PC-3 (cell line): ENCODE measurements at regions not wholly inside any gene's neighbourhood (a gene's known extent, or its start where the extent isn't known, plus 50 kb on each side); places are given as distances from the start of the nearest gene placed in this dataset.

Experiments
- ATAC-seq: fragments of 200-7000 bp; cut with Tn5 transposase; 2 replicates; pipeline ENCODE4 v1.9.1; 2020; ENCODE audit warnings: mild to moderate bottlenecking, moderate library complexity
- BruUV-seq: library from RNA; stranded (reverse); fragments of 400-500 nt; replicated peaks from 2 replicates; lab custom pipeline; 2021; lab: Mats Ljungman, UMichigan
- CTCF ChIA-PET: fragments of 300-600 bp; sonication (Branson Sonifier 250); formaldehyde crosslinking; loops from one replicate; lab custom pipeline; 2022; ENCODE audit warnings: antibody characterized with exemption; lab: Charles Lee
- POLR2A ChIA-PET: fragments of 300-600 bp; sonication (Branson Sonifier 250); formaldehyde crosslinking; loops from one replicate; lab custom pipeline; 2022; ENCODE audit warnings: antibody characterized with exemption; ENCODE audit not compliant: unreplicated experiment; lab: Charles Lee
- DNase-seq: peaks from one replicate; pipeline ENCODE4 v3.0.0-alpha.2; 2015
- H2AFZ ChIP-seq: fragments of 300-600 bp; sonication (generic); 2 replicates; pipeline ENCODE4 v1.6.0; 2016; ENCODE audit warnings: antibody characterized with exemption, low read length
- H3F3A ChIP-seq: fragments of 300-600 bp; sonication (generic); one replicate; pipeline ENCODE4 v1.6.0; 2017; ENCODE audit warnings: antibody characterized with exemption, low read length, control low read depth, mild to moderate bottlenecking; ENCODE audit not compliant: unreplicated experiment
- H3K27ac ChIP-seq: fragments of 300-600 bp; sonication (generic); 2 replicates; pipeline ENCODE4 v1.5.1; 2016; ENCODE audit warnings: mild to moderate bottlenecking, low read length
- H3K27me3 ChIP-seq: fragments of 300-600 bp; sonication (generic); 2 replicates; pipeline ENCODE4 v1.6.1; 2016; ENCODE audit warnings: low read length, mixed read lengths
- H3K36me3 ChIP-seq: fragments of 300-600 bp; sonication (generic); 2 replicates; pipeline ENCODE4 v1.6.1; 2016; ENCODE audit warnings: low read depth, mixed run types, low read length, mixed read lengths
- H3K4me1 ChIP-seq: fragments of 300-600 bp; sonication (generic); 2 replicates; pipeline ENCODE4 v1.5.1; 2016; ENCODE audit warnings: low read length; ENCODE audit not compliant: insufficient read depth
- H3K4me2 ChIP-seq: fragments of 300-600 bp; sonication (generic); 2 replicates; pipeline ENCODE4 v1.6.0; 2016; ENCODE audit warnings: low read length
- H3K4me3 ChIP-seq: fragments of 300-600 bp; sonication (generic); 2 replicates; pipeline ENCODE4 v1.5.1; 2016; ENCODE audit warnings: mild to moderate bottlenecking, low read length, mixed read lengths
- H3K79me2 ChIP-seq: fragments of 300-600 bp; sonication (generic); 2 replicates; pipeline ENCODE4 v1.6.1; 2017; ENCODE audit warnings: low read length, mixed read lengths
- H3K9ac ChIP-seq: fragments of 300-600 bp; sonication (generic); 2 replicates; pipeline ENCODE4 v1.6.0; 2016; ENCODE audit warnings: mild to moderate bottlenecking, low read length
- H3K9me2 ChIP-seq: fragments of 300-600 bp; sonication (generic); replicated peaks from 2 replicates; pipeline ENCODE4 v1.6.1; 2016; ENCODE audit warnings: mixed run types, low read length, mixed read lengths
- H3K9me3 ChIP-seq: fragments of 300-600 bp; sonication (generic); 2 replicates; pipeline ENCODE4 v1.6.1; 2016; ENCODE audit warnings: low read length, mixed read lengths
- H4K20me1 ChIP-seq: fragments of 300-600 bp; sonication (generic); 2 replicates; pipeline ENCODE4 v1.6.1; 2016; ENCODE audit warnings: low read length, mixed read lengths
- EZH2 ChIP-seq: fragments of 300-600 bp; sonication (generic); IDR thresholded peaks from one replicate; pipeline ENCODE4 v1.6.1; 2017; ENCODE audit warnings: antibody characterized with exemption, mild to moderate bottlenecking, low read length; ENCODE audit not compliant: unreplicated experiment
- EZH2phosphoT487 ChIP-seq: fragments of 300-600 bp; sonication (generic); IDR thresholded peaks from 2 replicates; pipeline ENCODE4 v1.6.1; 2018; ENCODE audit warnings: mild to moderate bottlenecking, antibody characterized with exemption, low read length, borderline replicate concordance
- intact Hi-C: fragments of 100-400 bp; cut with micrococcal nuclease; formaldehyde crosslinking; loops from 2 replicates; pipeline ENCODE4 v1.9.0; 2023
- TF ChIP-seq, protein P1 (sequence below): fragments of 300-600 bp; sonication (generic); conservative IDR thresholded peaks from 2 replicates; pipeline ENCODE4 v1.5.1; 2017; ENCODE audit warnings: antibody characterized with exemption, low read depth, mild to moderate bottlenecking, low read length

DNA sequence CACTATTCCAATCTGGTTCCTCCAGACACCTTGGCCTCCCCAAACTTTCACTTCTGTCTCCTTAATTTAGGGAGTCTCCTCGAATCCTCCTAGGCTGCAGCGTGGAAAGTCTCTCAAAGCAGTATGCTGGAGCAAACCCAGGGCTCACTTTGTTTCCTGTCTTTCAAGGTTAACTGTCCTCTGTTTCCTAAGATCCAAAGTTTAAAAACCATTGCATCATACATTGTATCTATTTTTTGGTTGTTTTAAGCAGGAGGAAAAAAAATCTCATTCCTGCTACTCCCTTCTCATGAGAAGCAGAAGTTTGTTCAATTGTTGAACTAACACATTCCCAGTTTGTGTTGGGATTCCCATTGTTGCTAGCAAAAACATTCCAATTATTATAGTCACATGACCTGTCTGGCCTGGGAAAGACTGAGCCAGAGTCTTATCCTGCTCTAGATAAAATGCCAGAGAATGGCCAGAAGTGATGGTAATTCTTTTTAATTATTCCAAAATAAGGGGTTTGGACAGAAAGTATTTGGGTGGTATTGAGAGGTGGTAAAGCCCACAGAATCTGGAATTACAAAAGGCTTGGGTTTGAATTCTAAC lies 67.3 kb downstream of the HSPB8 start:
- intact Hi-C loops, result no loop called here
- POLR2A ChIA-PET, result no interaction called here
- Histone ChIP-seq H3K9ac (no peak overlapping the region), H3F3A (no peaks in the 10 kb centered on the region), H3K27me3 (peaks cover 22% of the 10 kb centered on the region), H3K79me2 (no peaks in the 10 kb centered on the region), H3K4me3 (no peak overlapping the region), H3K36me3 (no peaks in the 10 kb centered on the region), H4K20me1 (no peaks in the 10 kb centered on the region), H3K4me2 (no peak overlapping the region), H3K4me1 (no peaks in the 10 kb centered on the region), H2AFZ (no peak overlapping the region), H3K27ac (no peak overlapping the region), H3K9me2 (no peaks in the 10 kb centered on the region), H3K9me3 (no peaks in the 10 kb centered on the region)
- BruUV-seq, result no TSS peak
- no peak for TF ChIP-seq EZH2phosphoT487
- TF ChIP-seq, protein P1, sequence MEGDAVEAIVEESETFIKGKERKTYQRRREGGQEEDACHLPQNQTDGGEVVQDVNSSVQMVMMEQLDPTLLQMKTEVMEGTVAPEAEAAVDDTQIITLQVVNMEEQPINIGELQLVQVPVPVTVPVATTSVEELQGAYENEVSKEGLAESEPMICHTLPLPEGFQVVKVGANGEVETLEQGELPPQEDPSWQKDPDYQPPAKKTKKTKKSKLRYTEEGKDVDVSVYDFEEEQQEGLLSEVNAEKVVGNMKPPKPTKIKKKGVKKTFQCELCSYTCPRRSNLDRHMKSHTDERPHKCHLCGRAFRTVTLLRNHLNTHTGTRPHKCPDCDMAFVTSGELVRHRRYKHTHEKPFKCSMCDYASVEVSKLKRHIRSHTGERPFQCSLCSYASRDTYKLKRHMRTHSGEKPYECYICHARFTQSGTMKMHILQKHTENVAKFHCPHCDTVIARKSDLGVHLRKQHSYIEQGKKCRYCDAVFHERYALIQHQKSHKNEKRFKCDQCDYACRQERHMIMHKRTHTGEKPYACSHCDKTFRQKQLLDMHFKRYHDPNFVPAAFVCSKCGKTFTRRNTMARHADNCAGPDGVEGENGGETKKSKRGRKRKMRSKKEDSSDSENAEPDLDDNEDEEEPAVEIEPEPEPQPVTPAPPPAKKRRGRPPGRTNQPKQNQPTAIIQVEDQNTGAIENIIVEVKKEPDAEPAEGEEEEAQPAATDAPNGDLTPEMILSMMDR, result no peak
- no peak for TF ChIP-seq EZH2
- CTCF ChIA-PET, result no interaction called here
- DNase-seq, result no peak
- ATAC-seq, result no peak

DNA sequence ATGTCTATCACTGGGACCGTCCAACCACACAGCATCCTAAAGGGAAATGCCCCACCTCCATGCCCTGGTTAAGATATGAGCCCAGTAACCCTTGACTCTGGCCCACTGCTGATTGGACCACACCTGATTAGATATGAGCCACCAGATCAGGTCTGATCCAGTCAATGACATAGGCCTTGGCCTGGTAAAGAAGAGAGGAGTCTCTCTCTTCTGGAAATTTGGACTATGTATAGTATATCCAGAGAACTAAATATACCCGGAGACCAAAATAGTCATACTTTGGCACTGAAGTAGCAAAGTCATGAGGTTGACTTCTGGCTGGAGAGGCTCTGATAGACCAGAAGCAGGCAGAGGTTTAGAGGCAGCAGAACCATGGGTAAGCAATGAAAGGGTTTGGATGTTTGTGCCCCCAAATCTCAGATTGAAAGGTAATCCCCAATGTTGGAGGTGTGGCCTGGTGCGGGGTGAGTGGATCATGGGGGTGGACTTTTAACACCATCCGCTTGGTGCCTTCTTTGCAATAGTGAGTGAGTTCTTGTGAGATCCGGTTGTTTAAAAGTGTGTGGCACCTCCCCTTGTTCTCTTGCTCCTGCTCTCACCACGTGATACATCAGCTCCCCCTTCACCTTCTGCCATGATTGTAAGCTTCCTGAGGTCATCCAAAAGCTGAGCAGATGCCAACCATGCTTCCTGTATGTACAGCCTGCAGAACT lies 68.4 kb downstream of the HSPB8 start:
- H3K9me2 ChIP-seq, result no peaks in the 10 kb centered on the region
- no peak overlapping the region for H2AFZ ChIP-seq
- ChIA-PET CTCF (no interaction called here), POLR2A (interaction anchor here (0.6 kb wide), 1 partner anchor 109 kb away, joined by 4 read pairs; no protein-coding TSS in a partner anchor)
- intact Hi-C loops, result no loop called here
- no peaks in the 10 kb centered on the region for H3K79me2 ChIP-seq
- no peak for DNase-seq
- H3K27me3 ChIP-seq, result peaks cover 12% of the 10 kb centered on the region; the same call in 1 of the 2 replicates
- no peak overlapping the region for H3K9ac ChIP-seq
- ATAC-seq, result no peak
- H3K9me3 ChIP-seq, result no peaks in the 10 kb centered on the region
- H4K20me1 ChIP-seq, result no peaks in the 10 kb centered on the region
- H3K4me3 ChIP-seq, result no peak overlapping the region
- H3K27ac ChIP-seq, result no peak overlapping the region
- no peaks in the 10 kb centered on the region for H3K36me3 ChIP-seq
- H3K4me2 ChIP-seq, result no peak overlapping the region
- BruUV-seq, result no TSS peak
- TF ChIP-seq, protein P1, result no peak
- TF ChIP-seq EZH2 (no peak), EZH2phosphoT487 (no peak)
- H3F3A ChIP-seq, result no peaks in the 10 kb centered on the region
- H3K4me1 ChIP-seq, result no peaks in the 10 kb centered on the region

DNA sequence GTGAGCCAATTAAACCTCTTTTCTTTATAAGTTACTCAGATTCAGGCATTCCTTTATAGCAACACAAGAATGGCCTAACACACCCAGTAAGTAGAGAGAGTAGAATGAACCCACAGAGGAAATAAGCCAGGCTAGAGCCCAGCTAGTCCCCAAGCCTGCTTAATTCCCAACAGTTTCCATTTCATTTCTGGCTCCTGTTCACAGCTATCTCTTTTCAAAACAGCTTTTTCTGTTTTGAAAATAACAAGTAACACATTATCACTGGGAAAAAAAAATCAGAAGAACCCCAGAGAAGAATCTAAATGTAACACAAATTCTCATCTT lies 69.0 kb downstream of the HSPB8 start:
- H3F3A ChIP-seq, result no peaks in the 10 kb centered on the region
- H3K27ac ChIP-seq, result no peak overlapping the region
- TF ChIP-seq, protein P1, result no peak
- no peak for TF ChIP-seq EZH2
- TF ChIP-seq EZH2phosphoT487, result no peak
- no peak overlapping the region for H3K9ac ChIP-seq
- no peak overlapping the region for H2AFZ ChIP-seq
- peaks cover 8% of the 10 kb centered on the region; the same call in 1 of the 2 replicates for H3K27me3 ChIP-seq
- DNase-seq (no peak), ATAC-seq (no peak)
- no peaks in the 10 kb centered on the region for H3K4me1 ChIP-seq
- H3K9me3 ChIP-seq, result no peaks in the 10 kb centered on the region
- H3K79me2 ChIP-seq, result no peaks in the 10 kb centered on the region
- no peaks in the 10 kb centered on the region for H4K20me1 ChIP-seq
- CTCF ChIA-PET, result no interaction called here
- POLR2A ChIA-PET, result no interaction called here
- H3K4me2 ChIP-seq, result no peak overlapping the region
- intact Hi-C loops, result no loop called here
- no peaks in the 10 kb centered on the region for H3K36me3 ChIP-seq
- BruUV-seq, result no TSS peak
- H3K4me3 ChIP-seq, result no peak overlapping the region
- no peaks in the 10 kb centered on the region for H3K9me2 ChIP-seq
